Daoy (cell line): ENCODE measurements at regions not wholly inside any gene's neighbourhood (a gene's known extent, or its start where the extent isn't known, plus 50 kb on each side); places are given as distances from the start of the nearest gene placed in this dataset.
"Not testable (repeated sequence)": the region's sequence is repeated elsewhere in the genome, so short reads cannot be mapped to it uniquely, and the experiment has no call there.

Source experiments
- DNase-seq: peaks from one replicate; pipeline ENCODE4 v3.0.0-alpha.2; 2015; ENCODE audit warnings: low read depth

GRCh38 chr1:70751676-70752287 is 295.8 kb downstream of the PTGER3 start:
- not testable (repeated sequence) for DNase-seq

- no peak for DNase-seq
Measured at GRCh38 chr1:70754701-70755100, 292.9 kb downstream of the PTGER3 start.

GRCh38 chr1:70760154-70760553 is 287.5 kb downstream of the PTGER3 start:
- no peak for DNase-seq

GRCh38 chr1:70762386-70762785 is 285.2 kb downstream of the PTGER3 start:
- DNase-seq: no peak

- DNase-seq: no peak
Measured at GRCh38 chr1:70764747-70765146, 282.9 kb downstream of the PTGER3 start.

- no peak for DNase-seq
Measured at GRCh38 chr1:70767377-70767776, 280.2 kb downstream of the PTGER3 start.

- DNase-seq: no peak
Measured at GRCh38 chr1:70768216-70768615, 279.4 kb downstream of the PTGER3 start.

GRCh38 chr1:70778056-70778762 is 269.4 kb downstream of the PTGER3 start:
- DNase-seq: no peak

- no peak for DNase-seq
Measured at GRCh38 chr1:70778934-70779333, 268.7 kb downstream of the PTGER3 start.

- DNase-seq: no peak
Measured at GRCh38 chr1:70779571-70779970, 268.0 kb downstream of the PTGER3 start.

GRCh38 chr1:70785287-70785686 is 262.3 kb downstream of the PTGER3 start:
- DNase-seq: no peak

- no peak for DNase-seq
Measured at GRCh38 chr1:70790232-70790923, 257.2 kb downstream of the PTGER3 start.

GRCh38 chr1:70795064-70795463 is 252.6 kb downstream of the PTGER3 start:
- DNase-seq: not testable (repeated sequence)

- DNase-seq: not testable (repeated sequence)
Measured at GRCh38 chr1:70796298-70796697, 251.3 kb downstream of the PTGER3 start.

GRCh38 chr1:70802625-70803024 is 245.0 kb downstream of the PTGER3 start:
- DNase-seq: not testable (repeated sequence)

- no peak for DNase-seq
Measured at GRCh38 chr1:70805641-70806040, 242.0 kb downstream of the PTGER3 start.

GRCh38 chr1:70807088-70807664 is 240.4 kb downstream of the PTGER3 start:
- DNase-seq: no peak

- DNase-seq: no peak
Measured at GRCh38 chr1:70809069-70809468, 238.5 kb downstream of the PTGER3 start.

GRCh38 chr1:70811815-70812214 is 235.8 kb downstream of the PTGER3 start:
- DNase-seq: no peak

GRCh38 chr1:70812442-70813109 is 235.0 kb downstream of the PTGER3 start:
- DNase-seq: no peak

- DNase-seq: no peak
Measured at GRCh38 chr1:70818401-70818800, 229.2 kb downstream of the PTGER3 start.

- no peak for DNase-seq
Measured at GRCh38 chr1:70819231-70819630, 228.4 kb downstream of the PTGER3 start.
